SK-N-SH (cell line): ENCODE measurements at regions not wholly inside any gene's neighbourhood (a gene's known extent, or its start where the extent isn't known, plus 50 kb on each side); places are given as distances from the start of the nearest gene placed in this dataset.
"Not testable (repeated sequence)": the region's sequence is repeated elsewhere in the genome, so short reads cannot be mapped to it uniquely, and the experiment has no call there.

Source experiments
- CTCF ChIA-PET: fragments of 300-600, 350-600 bp; formaldehyde crosslinking; extraction: SDS; loops from one replicate; lab custom pipeline; 2021; lab: Yijun Ruan, JAX
- POLR2A ChIA-PET: fragments of 350-600 bp; sonication (Branson Sonifier 250); formaldehyde crosslinking; extraction: SDS; loops from one replicate; lab custom pipeline; 2020; ENCODE audit warnings: antibody characterized with exemption, inconsistent platforms; lab: Yijun Ruan, JAX
- DNase-seq: peaks from one replicate; pipeline ENCODE4 v3.0.0; 2012
- H2AFZ ChIP-seq: fragments of 200-600 bp; sonication (generic); 2 replicates; pipeline ENCODE4 v1.8.1; 2016; ENCODE audit warnings: antibody characterized with exemption, mild to moderate bottlenecking, low read depth
- H3F3A ChIP-seq: fragments of 200-600 bp; sonication (generic); replicated peaks from 2 replicates; pipeline ENCODE3; 2016; ENCODE audit warnings: antibody characterized with exemption, mild to moderate bottlenecking; ENCODE audit not compliant: insufficient read depth
- H3K27ac ChIP-seq, 2 experiments: fragments of 200-500 bp in 1 of 2; fragments of 200-600 bp in 1 of 2; sonication (Bioruptor generic) in 1 of 2; sonication (generic), shearing (Covaris generic) in 1 of 2; 2 replicates each; pipeline versions ENCODE4 v1.5.1 to v1.6.1; 2014 to 2016; ENCODE audit warnings: low read depth in 2 of 2, inconsistent platforms in 1 of 2, low read length in 1 of 2, mild to moderate bottlenecking in 1 of 2, mixed read lengths in 1 of 2
- H3K27me3 ChIP-seq: fragments of 200-600 bp; sonication (generic), shearing (Covaris generic); 2 replicates; pipeline ENCODE4 v1.6.1; 2016; ENCODE audit warnings: mixed run types; ENCODE audit not compliant: insufficient read depth
- H3K36me3 ChIP-seq, 2 experiments: fragments of 200-500 bp in 1 of 2; fragments of 200-600 bp in 1 of 2; sonication (Bioruptor generic) in 1 of 2; sonication (generic) in 1 of 2; replicated peaks in 1 of 2; 2 replicates each; pipeline versions ENCODE3 to v1.5.1; 2014 to 2016; ENCODE audit warnings: low read length in 1 of 2, mild to moderate bottlenecking in 1 of 2; ENCODE audit not compliant: insufficient read depth in 2 of 2, control insufficient read depth in 1 of 2
- H3K4me1 ChIP-seq, 2 experiments: fragments of 200-500 bp in 1 of 2; fragments of 200-600 bp in 1 of 2; sonication (Bioruptor generic) in 1 of 2; sonication (generic), shearing (Covaris generic) in 1 of 2; 2 replicates each; pipeline versions ENCODE4 v1.5.1 to v1.6.1; 2014 to 2016; ENCODE audit warnings: low read depth in 1 of 2, low read length in 1 of 2, mixed run types in 1 of 2; ENCODE audit not compliant: insufficient read depth in 2 of 2, control insufficient read depth in 1 of 2
- H3K4me2 ChIP-seq: fragments of 200-600 bp; sonication (generic), shearing (Covaris generic); 2 replicates; pipeline ENCODE4 v1.6.1; 2017; ENCODE audit warnings: mixed run types
- H3K4me3 ChIP-seq, 2 experiments: fragments of 200-500 bp in 1 of 2; fragments of 200-600 bp in 1 of 2; sonication (Bioruptor generic) in 1 of 2; sonication (generic), shearing (Covaris generic) in 1 of 2; 2 replicates each; pipeline versions ENCODE4 v1.5.1 to v1.8.1; 2014 to 2016; ENCODE audit warnings: low read depth in 2 of 2, inconsistent platforms in 1 of 2, low read length in 1 of 2, mild to moderate bottlenecking in 1 of 2, mixed read lengths in 1 of 2, moderate library complexity in 1 of 2
- H3K79me2 ChIP-seq: fragments of 200-600 bp; sonication (generic); 2 replicates; pipeline ENCODE4 v1.8.1; 2017; ENCODE audit warnings: mild to moderate bottlenecking; ENCODE audit not compliant: insufficient read depth
- H3K9ac ChIP-seq: fragments of 200-600 bp; sonication (generic); 2 replicates; pipeline ENCODE4 v1.6.1; 2017; ENCODE audit warnings: mixed run types
- H3K9me2 ChIP-seq: fragments of 200-600 bp; sonication (generic); 2 replicates; pipeline ENCODE4 v1.6.1; 2017; ENCODE audit warnings: mixed run types
- H3K9me3 ChIP-seq: fragments of 200-600 bp; sonication (generic); 2 replicates; pipeline ENCODE4 v1.6.1; 2017; ENCODE audit warnings: mixed run types, mild to moderate bottlenecking, moderate library complexity
- H4K20me1 ChIP-seq: fragments of 200-600 bp; sonication (generic); 2 replicates; pipeline ENCODE4 v1.6.1; 2017; ENCODE audit warnings: mild to moderate bottlenecking, mixed run types; ENCODE audit not compliant: insufficient read depth
- ELF1 ChIP-seq: IDR thresholded peaks from 2 replicates; pipeline ENCODE4 v1.4.0; 2012
- EZH2phosphoT487 ChIP-seq: fragments of 200-600 bp; sonication (generic); IDR thresholded peaks from 2 replicates; pipeline ENCODE4 v1.6.1; 2017; ENCODE audit warnings: low read depth, mixed run types, mild to moderate bottlenecking, antibody characterized with exemption, moderate library complexity, borderline replicate concordance
- FOSL2 ChIP-seq: IDR thresholded peaks from 2 replicates; pipeline ENCODE4 v1.4.0; 2012; ENCODE audit warnings: low read depth, mild to moderate bottlenecking, moderate library complexity, borderline replicate concordance
- FOXJ3 ChIP-seq: sonication (generic); formaldehyde crosslinking; IDR thresholded peaks from 2 replicates; pipeline ENCODE4 v1.5.1; 2020; ENCODE audit warnings: mild to moderate bottlenecking, missing genetic modification reagents
- GABPA ChIP-seq: IDR thresholded peaks from 2 replicates; pipeline ENCODE4 v1.4.0; 2012; ENCODE audit warnings: low read depth, mild to moderate bottlenecking
- GATA2 ChIP-seq: sonication (generic); formaldehyde crosslinking; IDR thresholded peaks from 2 replicates; pipeline ENCODE4 v1.5.0; 2020; ENCODE audit warnings: mild to moderate bottlenecking, missing genetic modification reagents
- MEF2A ChIP-seq: IDR thresholded peaks from 2 replicates; pipeline ENCODE4 v1.4.0; 2012; ENCODE audit warnings: low read depth, borderline replicate concordance
- NRF1 ChIP-seq: IDR thresholded peaks from 2 replicates; pipeline ENCODE4 v1.6.1; 2012; ENCODE audit warnings: low read depth, mild to moderate bottlenecking, low read length
- POLR2AphosphoS5 ChIP-seq: IDR thresholded peaks from 2 replicates; pipeline ENCODE4 v1.6.1; 2012; ENCODE audit warnings: low read depth, low read length
- RCOR1 ChIP-seq: fragments of 150-350 bp; IDR thresholded peaks from 2 replicates; pipeline ENCODE4 v1.6.1; 2017; ENCODE audit warnings: antibody characterized with exemption, low read length
- RFX5 ChIP-seq: IDR thresholded peaks from 2 replicates; pipeline ENCODE4 v1.6.1; 2012; ENCODE audit warnings: mild to moderate bottlenecking, improper control_type of control experiment, low read length
- RXRA ChIP-seq: IDR thresholded peaks from 2 replicates; pipeline ENCODE4 v1.4.0; 2012; ENCODE audit warnings: low read depth, mild to moderate bottlenecking, borderline replicate concordance
- TAF1 ChIP-seq: IDR thresholded peaks from 2 replicates; pipeline ENCODE4 v1.6.1; 2012; ENCODE audit warnings: low read depth, mild to moderate bottlenecking, low read length, moderate library complexity, borderline replicate concordance
- TCF12 ChIP-seq: IDR thresholded peaks from 2 replicates; pipeline ENCODE4 v1.4.0; 2012
- TEAD4 ChIP-seq: IDR thresholded peaks from 2 replicates; pipeline ENCODE4 v1.4.0; 2012; ENCODE audit warnings: mild to moderate bottlenecking, borderline replicate concordance; ENCODE audit not compliant: insufficient read depth
- USF2 ChIP-seq: fragments of 150-350 bp; IDR thresholded peaks from 2 replicates; pipeline ENCODE4 v1.6.1; 2017; ENCODE audit warnings: antibody characterized with exemption, low read length, low read depth, borderline replicate concordance
- WGBS: methylation state at CpG from one replicate; pipeline ENCODE4 v1.1.6; 2017; ENCODE audit warnings: low lambda C conversion rate; 5-methylcytosine and 5-hydroxymethylcytosine counted together

- Histone ChIP-seq H3F3A (no peaks in the 10 kb centered on the region), H3K36me3 (no peaks in the 10 kb centered on the region), H3K27me3 (0 out of 2 replicates have a peak, but pooled peaks cover 6% of the 10 kb centered on the region), H2AFZ (no peak overlapping the region), H3K4me1 (no peaks in the 10 kb centered on the region; a peak in 1 of 4 replicates), H3K9me2 (no peaks in the 10 kb centered on the region), H3K27ac (no peak overlapping the region), H3K9me3 (no peaks in the 10 kb centered on the region), H3K79me2 (no peaks in the 10 kb centered on the region), H3K4me2 (peak overlapping the region; percentile 23; the same call in 1 of the 2 replicates), H3K4me3 (peak overlapping the region in 1 of 2 experiments; percentile 30; a peak in 1 of 4 replicates), H4K20me1 (no peaks in the 10 kb centered on the region), H3K9ac (no peak overlapping the region)
- WGBS = 4% methylated on average over 3 of the region's 3 CpGs
- no peak for TF ChIP-seq TCF12
- TF ChIP-seq EZH2phosphoT487 = no peak
- TF ChIP-seq POLR2AphosphoS5 = no peak
- TF ChIP-seq NRF1 = no peak
- TF ChIP-seq GATA2 = no peak
- no peak for TF ChIP-seq RFX5
- no peak for TF ChIP-seq FOSL2
- no peak for TF ChIP-seq RXRA
- no peak for TF ChIP-seq TAF1
- no peak for TF ChIP-seq GABPA
- no peak for TF ChIP-seq RCOR1
- TF ChIP-seq MEF2A = no peak
- no peak for TF ChIP-seq USF2
- TF ChIP-seq ELF1 = no peak
- TF ChIP-seq FOXJ3 (CRISPR knock-in tag) = no peak
- TF ChIP-seq TEAD4 = no peak
- POLR2A ChIA-PET = no interaction called here
- DNase-seq = no peak
- CTCF ChIA-PET = interaction anchor here (0.6 to 3.1 kb wide), 37 partner anchors 8 to 1337 kb away, joined by 3 to 30 read pairs (median 4); no protein-coding TSS in a partner anchor
These were observed 202.4 kb upstream of the EDNRB start for GRCh38 chr13:78121001-78121400.

GRCh38 chr13:78120144-78120543 lies 201.5 kb upstream of the EDNRB start:
- H3K79me2 ChIP-seq, H3F3A ChIP-seq, H3K9ac ChIP-seq, H2AFZ ChIP-seq, H3K36me3 ChIP-seq, H4K20me1 ChIP-seq, H3K4me1 ChIP-seq, H3K4me2 ChIP-seq, DNase-seq, H3K9me3 ChIP-seq, H3K27ac ChIP-seq, POLR2A ChIA-PET, H3K9me2 ChIP-seq, H3K4me3 ChIP-seq, H3K27me3 ChIP-seq: not testable (repeated sequence)
- 0% methylated on average over 1 of the region's 1 CpG for WGBS
- CTCF ChIA-PET = interaction anchor here (1.3 to 3.1 kb wide), 3 partner anchors 9 to 338 kb away, joined by 3 to 30 read pairs (median 7); no protein-coding TSS in a partner anchor

- H3K9me3 ChIP-seq, H2AFZ ChIP-seq, H3K9ac ChIP-seq, H3K9me2 ChIP-seq, H3K4me2 ChIP-seq, H4K20me1 ChIP-seq, H3K4me3 ChIP-seq, DNase-seq, POLR2A ChIA-PET, H3K4me1 ChIP-seq, H3K36me3 ChIP-seq, H3K27me3 ChIP-seq, H3K27ac ChIP-seq, CTCF ChIA-PET, H3K79me2 ChIP-seq, H3F3A ChIP-seq: not testable (repeated sequence)
- WGBS = 0% methylated on average over 2 of the region's 2 CpGs
These were observed 198.4 kb upstream of the EDNRB start for GRCh38 chr13:78117070-78117469.
